Activated CD4-positive, alpha-beta T cell treated with anti-CD3 and anti-CD28 coated beads, Interleukin-2, amount 10 ng/mL, durations not matched to agents 24 days and 14 days (primary cell): ENCODE measurements at regions not wholly inside any gene's neighbourhood (a gene's known extent, or its start where the extent isn't known, plus 50 kb on each side); places are given as distances from the start of the nearest gene placed in this dataset.
"Not testable (repeated sequence)": the region's sequence is repeated elsewhere in the genome, so short reads cannot be mapped to it uniquely, and the experiment has no call there.

ENCODE experiments used
- DNase-seq: peaks from one replicate; pipeline ENCODE4 v3.0.0; 2022
- H3K27ac Mint-ChIP-seq: one replicate; pipeline ENCODE4 v1.8.0; 2022; ENCODE audit warnings: mild to moderate bottlenecking, mixed read lengths
- H3K27me3 Mint-ChIP-seq: one replicate; pipeline ENCODE4 v1.8.0; 2022; ENCODE audit warnings: mixed read lengths
- H3K36me3 Mint-ChIP-seq: one replicate; pipeline ENCODE4 v1.8.0; 2022; ENCODE audit warnings: low read depth, mild to moderate bottlenecking, mixed read lengths
- H3K4me1 Mint-ChIP-seq: one replicate; pipeline ENCODE4 v1.8.0; 2021; ENCODE audit warnings: mixed read lengths
- H3K4me3 Mint-ChIP-seq: one replicate; pipeline ENCODE4 v1.8.0; 2022; ENCODE audit warnings: mild to moderate bottlenecking, moderate library complexity, mixed read lengths
- H3K9me3 Mint-ChIP-seq: one replicate; pipeline ENCODE4 v1.8.0; 2021; ENCODE audit warnings: mixed read lengths
- intact Hi-C: fragments of 100-400 bp; cut with micrococcal nuclease; formaldehyde crosslinking; loops from one replicate; pipeline ENCODE4 v1.15.1; 2023

GRCh38 chr5:33136785-33137184, 304.0 kb upstream of the TARS1 start:
- intact Hi-C loops = no loop called here
- no peak overlapping the region for H3K27ac Mint-ChIP-seq
- no peak overlapping the region for H3K4me3 Mint-ChIP-seq
- H3K4me1 Mint-ChIP-seq = no peaks in the 10 kb centered on the region
- H3K36me3 Mint-ChIP-seq = no peaks in the 10 kb centered on the region
- peaks cover 15% of the 10 kb centered on the region for H3K9me3 Mint-ChIP-seq
- no peak for DNase-seq
- no peaks in the 10 kb centered on the region for H3K27me3 Mint-ChIP-seq

GRCh38 chr5:33138145-33138544, 302.6 kb upstream of the TARS1 start:
- H3K27ac Mint-ChIP-seq, H3K36me3 Mint-ChIP-seq, intact Hi-C loops, H3K4me3 Mint-ChIP-seq, DNase-seq, H3K4me1 Mint-ChIP-seq, H3K27me3 Mint-ChIP-seq: not testable (repeated sequence)
- H3K9me3 Mint-ChIP-seq = peaks cover 15% of the 10 kb centered on the region

- no peak overlapping the region for H3K4me3 Mint-ChIP-seq
- intact Hi-C loops = no loop called here
- H3K4me1 Mint-ChIP-seq = no peaks in the 10 kb centered on the region
- no peak for DNase-seq
- H3K36me3 Mint-ChIP-seq = no peaks in the 10 kb centered on the region
- no peaks in the 10 kb centered on the region for H3K27me3 Mint-ChIP-seq
- no peaks in the 10 kb centered on the region for H3K9me3 Mint-ChIP-seq
- no peak overlapping the region for H3K27ac Mint-ChIP-seq
Observed at GRCh38 chr5:33143405-33144123, 297.2 kb upstream of the TARS1 start.

GRCh38 chr5:33146881-33147280, 293.9 kb upstream of the TARS1 start:
- no peak overlapping the region for H3K4me3 Mint-ChIP-seq
- DNase-seq = no peak
- H3K27ac Mint-ChIP-seq = no peak overlapping the region
- H3K27me3 Mint-ChIP-seq = no peaks in the 10 kb centered on the region
- H3K36me3 Mint-ChIP-seq = no peaks in the 10 kb centered on the region
- intact Hi-C loops = no loop called here
- no peaks in the 10 kb centered on the region for H3K4me1 Mint-ChIP-seq
- no peaks in the 10 kb centered on the region for H3K9me3 Mint-ChIP-seq

- H3K27ac Mint-ChIP-seq = no peak overlapping the region
- DNase-seq = no peak
- intact Hi-C loops = no loop called here
- H3K9me3 Mint-ChIP-seq = no peaks in the 10 kb centered on the region
- H3K4me1 Mint-ChIP-seq = no peaks in the 10 kb centered on the region
- H3K36me3 Mint-ChIP-seq = no peaks in the 10 kb centered on the region
- no peak overlapping the region for H3K4me3 Mint-ChIP-seq
- H3K27me3 Mint-ChIP-seq = no peaks in the 10 kb centered on the region
Observed at GRCh38 chr5:33148076-33148513, 292.7 kb upstream of the TARS1 start.

- H3K4me3 Mint-ChIP-seq = no peak overlapping the region
- no peak for DNase-seq
- H3K4me1 Mint-ChIP-seq = no peaks in the 10 kb centered on the region
- no peaks in the 10 kb centered on the region for H3K36me3 Mint-ChIP-seq
- intact Hi-C loops = no loop called here
- no peaks in the 10 kb centered on the region for H3K27me3 Mint-ChIP-seq
- H3K9me3 Mint-ChIP-seq = peaks cover 3% of the 10 kb centered on the region
- H3K27ac Mint-ChIP-seq = no peak overlapping the region
Observed at GRCh38 chr5:33153372-33153771, 287.4 kb upstream of the TARS1 start.

GRCh38 chr5:33153831-33154230, 286.9 kb upstream of the TARS1 start:
- Mint-ChIP-seq H3K9me3 (peaks cover 3% of the 10 kb centered on the region), H3K27me3 (no peaks in the 10 kb centered on the region), H3K27ac (no peak overlapping the region), H3K4me3 (no peak overlapping the region), H3K4me1 (no peaks in the 10 kb centered on the region), H3K36me3 (no peaks in the 10 kb centered on the region)
- DNase-seq = no peak
- intact Hi-C loops = no loop called here

- no peak for DNase-seq
- Mint-ChIP-seq H3K27ac (no peak overlapping the region), H3K4me1 (no peaks in the 10 kb centered on the region), H3K9me3 (peaks cover 9% of the 10 kb centered on the region), H3K4me3 (no peak overlapping the region), H3K27me3 (no peaks in the 10 kb centered on the region), H3K36me3 (no peaks in the 10 kb centered on the region)
- intact Hi-C loops = no loop called here
Observed at GRCh38 chr5:33160871-33161270, 279.9 kb upstream of the TARS1 start.

- Mint-ChIP-seq H3K9me3 (peaks cover 10% of the 10 kb centered on the region), H3K36me3 (no peaks in the 10 kb centered on the region), H3K27me3 (no peaks in the 10 kb centered on the region), H3K27ac (no peak overlapping the region), H3K4me3 (no peak overlapping the region), H3K4me1 (no peaks in the 10 kb centered on the region)
- intact Hi-C loops = no loop called here
- no peak for DNase-seq
Observed at GRCh38 chr5:33161421-33161820, 279.3 kb upstream of the TARS1 start.

- H3K36me3 Mint-ChIP-seq = no peaks in the 10 kb centered on the region
- no peak overlapping the region for H3K4me3 Mint-ChIP-seq
- H3K4me1 Mint-ChIP-seq = no peaks in the 10 kb centered on the region
- H3K9me3 Mint-ChIP-seq = peaks cover 10% of the 10 kb centered on the region
- H3K27ac Mint-ChIP-seq = no peak overlapping the region
- no peak for DNase-seq
- intact Hi-C loops = no loop called here
- H3K27me3 Mint-ChIP-seq = no peaks in the 10 kb centered on the region
Observed at GRCh38 chr5:33162057-33162456, 278.7 kb upstream of the TARS1 start.

GRCh38 chr5:33166522-33166921, 274.2 kb upstream of the TARS1 start:
- Mint-ChIP-seq H3K27me3 (no peaks in the 10 kb centered on the region), H3K9me3 (peaks cover 10% of the 10 kb centered on the region), H3K27ac (no peak overlapping the region), H3K4me1 (no peaks in the 10 kb centered on the region), H3K4me3 (no peak overlapping the region), H3K36me3 (no peaks in the 10 kb centered on the region)
- intact Hi-C loops = no loop called here
- no peak for DNase-seq

- H3K9me3 Mint-ChIP-seq = peaks cover 10% of the 10 kb centered on the region
- H3K4me3 Mint-ChIP-seq = no peak overlapping the region
- DNase-seq = no peak
- H3K36me3 Mint-ChIP-seq = no peaks in the 10 kb centered on the region
- no peaks in the 10 kb centered on the region for H3K27me3 Mint-ChIP-seq
- H3K4me1 Mint-ChIP-seq = no peaks in the 10 kb centered on the region
- no peak overlapping the region for H3K27ac Mint-ChIP-seq
- intact Hi-C loops = no loop called here
Observed at GRCh38 chr5:33166948-33167347, 273.8 kb upstream of the TARS1 start.

- no peak overlapping the region for H3K4me3 Mint-ChIP-seq
- no peaks in the 10 kb centered on the region for H3K36me3 Mint-ChIP-seq
- H3K27ac Mint-ChIP-seq = no peak overlapping the region
- peaks cover 13% of the 10 kb centered on the region for H3K9me3 Mint-ChIP-seq
- intact Hi-C loops = no loop called here
- H3K27me3 Mint-ChIP-seq = no peaks in the 10 kb centered on the region
- H3K4me1 Mint-ChIP-seq = no peaks in the 10 kb centered on the region
- DNase-seq = no peak
Observed at GRCh38 chr5:33167541-33167940, 273.2 kb upstream of the TARS1 start.

GRCh38 chr5:33170411-33170810, 270.4 kb upstream of the TARS1 start:
- peaks cover 7% of the 10 kb centered on the region for H3K9me3 Mint-ChIP-seq
- no peak overlapping the region for H3K27ac Mint-ChIP-seq
- H3K27me3 Mint-ChIP-seq = no peaks in the 10 kb centered on the region
- intact Hi-C loops = no loop called here
- H3K4me3 Mint-ChIP-seq = no peak overlapping the region
- H3K4me1 Mint-ChIP-seq = no peaks in the 10 kb centered on the region
- H3K36me3 Mint-ChIP-seq = no peaks in the 10 kb centered on the region
- DNase-seq = no peak

- Mint-ChIP-seq H3K9me3 (peaks cover 3% of the 10 kb centered on the region), H3K36me3 (no peaks in the 10 kb centered on the region)
Observed at GRCh38 chr5:33174383-33174782, 266.4 kb upstream of the TARS1 start.

More at GRCh38 chr5:33174383-33174782, 266.4 kb upstream of the TARS1 start:
- DNase-seq = no peak
- Mint-ChIP-seq H3K27me3 (no peaks in the 10 kb centered on the region), H3K4me3 (no peak overlapping the region), H3K4me1 (no peaks in the 10 kb centered on the region), H3K27ac (no peak overlapping the region)
- intact Hi-C loops = no loop called here
